AG08396 (cell line): ENCODE measurements at regions not wholly inside any gene's neighbourhood (a gene's known extent, or its start where the extent isn't known, plus 50 kb on each side); places are given as distances from the start of the nearest gene placed in this dataset.

Source experiments
- DNase-seq: peaks from one replicate; pipeline ENCODE4 v3.0.0; 2012; ENCODE audit warnings: low spot score, mixed read lengths

DNA sequence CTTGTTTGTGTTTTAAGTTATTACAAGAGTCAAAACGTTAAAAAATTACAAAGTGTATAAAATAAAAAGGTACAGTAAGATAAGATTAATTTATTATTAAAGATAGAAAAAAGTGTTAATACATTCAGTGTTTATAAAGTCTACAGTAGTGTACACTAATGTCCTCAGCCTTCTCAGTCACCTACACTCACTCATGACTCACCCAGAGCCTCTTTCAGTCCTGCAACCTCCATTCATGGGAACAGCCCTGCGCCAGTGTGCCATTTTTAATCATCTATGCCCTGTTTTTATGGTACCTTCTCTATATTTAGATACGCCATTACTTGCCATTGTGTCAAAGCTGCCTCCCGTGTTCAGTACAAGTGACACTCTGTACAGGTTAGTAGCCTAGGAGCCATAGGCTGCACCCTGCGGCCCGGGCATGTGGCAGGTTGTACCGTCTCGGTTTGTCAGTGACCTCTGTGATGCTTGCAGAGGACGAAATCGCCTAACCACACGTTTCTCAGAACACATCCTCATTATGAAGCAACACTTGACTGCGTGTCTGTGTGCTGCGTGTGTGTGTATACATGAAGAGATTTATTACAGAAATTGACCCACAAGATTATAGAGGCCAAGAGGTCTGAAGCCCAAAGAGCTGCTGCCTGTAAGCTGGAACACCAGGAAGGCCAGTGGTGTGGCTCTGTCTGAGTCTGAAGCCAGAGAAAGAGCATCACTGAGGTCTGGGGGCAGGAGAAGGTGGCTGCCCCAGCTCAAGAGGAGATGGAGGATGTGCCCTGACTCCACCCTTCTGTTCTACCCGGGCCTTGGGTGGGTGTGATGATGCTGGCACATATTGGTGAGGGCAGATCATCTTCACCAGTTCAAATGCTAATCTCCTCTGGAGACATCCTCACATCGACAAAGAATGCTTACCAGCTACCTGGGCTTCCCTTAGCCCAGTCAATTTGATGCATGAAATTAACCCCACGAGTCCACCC, 116.6 kb upstream of the C14orf180 start:
- DNase-seq: no peak

DNA sequence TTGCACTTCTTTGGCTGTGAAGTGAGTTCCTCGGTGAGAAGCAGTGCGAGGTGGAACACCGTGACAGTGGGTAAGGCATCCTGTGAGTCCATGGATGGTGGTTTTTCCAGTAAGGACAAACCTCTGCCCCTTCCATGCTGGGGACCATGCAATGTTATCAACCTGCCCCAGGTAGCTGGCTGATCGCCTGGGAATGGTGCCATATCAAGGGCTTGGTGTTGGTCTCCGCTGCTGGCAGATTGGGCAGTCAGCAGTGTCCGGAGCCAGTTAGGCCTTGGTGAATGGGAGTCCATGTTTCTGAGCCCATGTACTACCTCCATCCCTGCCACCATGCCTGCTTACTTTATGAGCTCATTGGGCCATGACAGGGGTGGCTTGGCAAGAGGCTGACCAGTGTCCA, 114.7 kb upstream of the C14orf180 start:
- DNase-seq: no peak

DNA sequence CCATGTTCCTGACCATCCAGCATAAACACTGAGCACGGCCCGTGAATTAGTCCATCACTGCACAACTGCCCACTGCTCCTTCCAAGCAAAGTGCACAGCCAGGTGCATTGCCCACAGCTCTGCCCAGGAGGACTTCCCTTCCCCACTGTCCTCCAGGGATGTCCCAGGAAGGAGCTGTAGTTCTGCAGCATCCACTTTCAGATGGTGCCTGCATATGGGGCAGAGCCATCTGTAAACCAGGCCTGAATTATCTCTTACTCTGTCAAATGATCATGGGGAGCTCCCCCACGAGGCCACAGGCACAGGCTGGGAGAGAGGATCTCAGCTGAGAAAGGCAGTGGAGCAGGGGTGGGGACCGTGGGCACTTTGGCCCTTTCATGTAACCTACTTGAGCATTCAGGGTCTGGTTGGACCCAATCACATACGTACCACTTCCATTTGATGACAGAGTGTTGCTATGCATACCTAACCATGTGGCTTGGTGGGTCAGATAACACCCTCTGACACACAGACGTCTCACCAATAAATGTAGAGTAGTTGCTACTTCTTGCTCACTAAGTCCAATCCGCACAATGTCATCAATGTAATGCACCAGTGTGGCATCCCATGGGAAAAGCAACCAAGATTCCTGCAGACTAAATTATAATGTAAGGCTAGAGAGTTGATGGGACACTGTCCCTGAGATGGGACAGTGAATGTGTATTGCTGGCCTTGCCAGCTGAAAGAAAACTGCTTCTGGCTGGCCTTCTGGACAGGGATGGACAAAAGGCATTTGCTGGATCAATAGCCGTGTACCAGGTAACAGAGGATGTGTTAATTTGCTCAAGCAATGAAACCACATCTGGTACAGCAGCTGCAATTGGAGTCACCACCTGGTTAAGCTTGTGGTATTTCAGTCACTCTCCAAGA, 113.8 kb upstream of the C14orf180 start:
- no peak for DNase-seq

DNA sequence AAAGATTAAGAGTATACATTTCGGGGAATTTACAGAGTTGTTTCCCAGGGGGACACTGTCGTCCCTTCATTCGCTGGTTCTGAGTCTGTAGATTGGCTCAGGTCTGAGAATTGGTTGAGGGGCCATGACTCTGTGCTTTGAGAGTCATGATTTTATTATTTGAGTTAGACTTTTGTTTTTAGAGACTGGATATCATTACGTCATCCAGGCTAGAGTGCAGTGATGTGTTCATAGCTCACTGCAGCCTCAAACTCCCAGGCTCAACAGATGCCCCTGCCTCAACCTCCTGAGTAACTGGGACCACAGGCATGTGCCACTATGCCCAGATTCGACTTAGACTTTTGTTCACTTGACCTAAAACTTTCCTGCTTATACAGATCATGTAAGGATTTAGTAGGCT, 112.3 kb upstream of the C14orf180 start:
- no peak for DNase-seq

DNA sequence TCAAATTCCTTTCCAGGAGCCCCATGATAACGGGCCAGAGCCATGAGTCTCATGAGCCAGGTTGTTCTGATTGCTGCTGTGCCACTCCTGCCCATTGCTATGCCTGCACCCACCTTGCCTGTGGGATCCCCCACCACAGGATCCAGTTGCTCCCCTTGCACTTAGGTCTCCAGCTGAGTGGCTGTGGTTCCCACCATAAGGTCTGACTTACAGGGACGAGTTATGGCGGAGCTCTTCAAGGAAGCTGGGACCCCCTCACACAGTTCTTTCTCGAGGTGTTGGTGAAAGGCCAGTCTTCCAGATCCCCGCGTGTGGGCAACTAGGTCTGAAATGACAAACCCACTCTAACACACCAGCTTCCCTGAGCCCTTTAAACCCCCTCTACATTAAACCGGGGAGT, 111.9 kb upstream of the C14orf180 start:
- no peak for DNase-seq

DNA sequence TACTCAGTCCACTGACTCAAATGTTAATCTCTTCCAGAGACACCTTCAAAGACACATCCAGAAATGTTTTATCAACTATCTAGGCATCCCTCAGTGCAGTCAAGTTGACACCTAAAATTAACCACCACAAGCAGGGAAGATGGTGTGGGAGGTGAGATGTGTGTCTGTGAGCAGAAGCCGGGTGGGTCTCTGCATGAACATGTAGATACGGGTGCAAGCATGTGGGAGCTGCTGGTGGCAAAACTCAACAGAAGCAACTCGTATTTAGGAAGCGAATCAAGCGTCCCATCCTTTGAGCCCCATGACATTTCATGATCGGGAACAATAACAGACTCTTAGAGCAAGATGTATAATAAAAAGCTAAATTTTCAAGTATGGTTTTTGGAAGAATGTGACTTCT, 110.0 kb upstream of the C14orf180 start:
- DNase-seq: no peak

DNA sequence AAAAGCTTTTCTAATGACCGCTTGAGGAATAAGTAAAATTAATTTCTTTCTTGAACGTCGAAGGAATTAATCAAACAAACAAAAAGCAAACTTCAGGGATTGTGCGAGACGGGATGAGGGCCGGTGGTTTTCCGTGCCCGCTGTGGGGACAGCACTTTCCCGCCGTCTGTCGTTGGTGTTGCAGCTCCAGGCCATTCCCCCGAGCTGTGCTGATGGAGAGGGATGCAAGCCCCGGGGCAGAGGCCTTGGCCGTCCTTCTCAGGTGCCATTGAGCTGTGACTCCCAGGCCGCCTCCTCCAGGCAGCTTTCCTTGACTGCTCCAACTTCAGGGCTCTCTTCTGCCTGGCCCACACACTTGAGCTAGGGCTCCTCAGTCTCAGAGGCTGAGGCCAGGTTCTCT, 109.0 kb upstream of the C14orf180 start:
- no peak for DNase-seq

DNA sequence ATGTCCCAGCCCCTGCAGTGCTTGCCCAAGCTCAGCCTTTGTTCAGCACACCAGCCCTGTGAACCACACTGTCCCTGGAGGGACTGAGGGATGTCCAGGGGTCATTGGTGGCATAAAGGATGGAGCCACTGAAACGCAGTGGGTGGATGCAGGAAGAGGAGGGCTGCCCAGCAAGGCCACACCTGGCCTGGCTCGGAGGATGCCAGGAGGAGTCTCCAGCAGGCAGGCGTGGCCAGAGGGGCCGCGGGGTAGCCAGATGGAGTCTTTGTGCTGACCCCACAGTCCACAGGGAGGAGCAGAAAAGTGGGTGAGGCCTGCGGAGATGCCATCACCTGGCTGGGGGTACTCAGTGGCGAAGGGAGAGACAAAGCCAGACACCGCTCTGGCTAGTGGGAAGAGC, 108.5 kb upstream of the C14orf180 start:
- no peak for DNase-seq

DNA sequence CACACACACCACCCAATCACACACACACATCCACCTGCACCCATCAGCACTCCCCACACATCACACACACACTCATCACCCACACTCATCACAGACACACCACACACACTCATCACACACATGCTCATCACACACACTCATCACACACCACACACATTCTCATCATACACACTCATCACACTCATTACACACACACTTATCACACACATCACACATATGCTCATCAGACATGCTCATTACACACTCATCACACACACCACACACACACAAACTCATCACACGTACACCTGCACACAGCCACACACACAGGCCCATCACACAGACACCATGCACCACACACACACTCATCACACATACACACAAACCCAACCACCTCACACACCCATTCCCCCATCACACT, 107.5 kb upstream of the C14orf180 start:
- DNase-seq: no peak

DNA sequence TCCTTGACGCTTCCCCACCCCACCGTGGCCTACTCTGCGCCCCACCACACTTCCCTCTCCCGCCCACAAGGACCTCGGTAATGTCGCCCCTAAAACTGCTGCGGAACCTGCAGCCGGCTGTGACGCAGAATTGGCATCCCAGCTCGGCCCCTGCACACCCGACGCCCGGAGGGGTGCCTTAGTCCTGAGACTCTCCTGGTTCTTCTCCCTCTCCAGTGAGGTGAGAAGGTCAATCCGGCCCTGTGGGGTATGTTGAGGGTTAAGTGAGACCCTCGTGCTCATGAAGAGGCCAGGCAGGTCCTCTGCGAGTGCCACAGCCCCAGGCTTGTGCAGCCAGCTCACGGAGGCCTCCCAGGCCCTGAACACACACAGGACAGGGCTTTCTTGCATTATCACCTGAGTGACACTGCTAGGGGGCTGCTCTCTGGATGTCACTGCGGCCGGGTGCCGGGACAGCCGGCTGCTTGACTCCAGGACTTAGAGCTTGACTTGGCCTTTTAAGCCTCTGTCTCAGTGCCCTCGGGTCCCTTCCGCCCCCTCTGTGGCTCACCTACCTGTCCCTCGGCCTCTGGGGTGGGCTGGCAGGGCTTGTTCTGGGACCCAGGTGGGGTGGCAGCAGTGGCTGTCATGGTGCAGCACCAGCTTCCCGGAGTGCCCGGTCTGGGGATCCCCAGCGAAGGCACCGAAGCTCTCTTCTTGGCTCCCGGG, 106.9 kb upstream of the C14orf180 start:
- no peak for DNase-seq

DNA sequence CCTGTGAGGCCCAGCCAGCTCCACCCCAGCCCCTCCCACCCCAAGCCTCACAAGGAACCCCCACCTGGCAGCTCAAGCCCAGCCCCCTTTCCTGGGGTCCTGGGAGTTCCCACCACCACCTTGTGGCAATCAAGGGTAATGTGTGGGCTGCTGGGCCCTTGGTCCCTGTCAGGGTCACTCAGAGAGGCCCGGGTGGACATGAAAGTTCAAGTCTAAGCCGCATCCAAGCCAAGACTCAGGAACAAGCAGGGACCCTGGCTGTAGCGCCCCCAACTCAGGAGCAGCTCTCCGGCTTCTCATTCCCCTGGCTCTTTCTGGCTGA, 106.4 kb upstream of the C14orf180 start:
- DNase-seq: no peak

DNA sequence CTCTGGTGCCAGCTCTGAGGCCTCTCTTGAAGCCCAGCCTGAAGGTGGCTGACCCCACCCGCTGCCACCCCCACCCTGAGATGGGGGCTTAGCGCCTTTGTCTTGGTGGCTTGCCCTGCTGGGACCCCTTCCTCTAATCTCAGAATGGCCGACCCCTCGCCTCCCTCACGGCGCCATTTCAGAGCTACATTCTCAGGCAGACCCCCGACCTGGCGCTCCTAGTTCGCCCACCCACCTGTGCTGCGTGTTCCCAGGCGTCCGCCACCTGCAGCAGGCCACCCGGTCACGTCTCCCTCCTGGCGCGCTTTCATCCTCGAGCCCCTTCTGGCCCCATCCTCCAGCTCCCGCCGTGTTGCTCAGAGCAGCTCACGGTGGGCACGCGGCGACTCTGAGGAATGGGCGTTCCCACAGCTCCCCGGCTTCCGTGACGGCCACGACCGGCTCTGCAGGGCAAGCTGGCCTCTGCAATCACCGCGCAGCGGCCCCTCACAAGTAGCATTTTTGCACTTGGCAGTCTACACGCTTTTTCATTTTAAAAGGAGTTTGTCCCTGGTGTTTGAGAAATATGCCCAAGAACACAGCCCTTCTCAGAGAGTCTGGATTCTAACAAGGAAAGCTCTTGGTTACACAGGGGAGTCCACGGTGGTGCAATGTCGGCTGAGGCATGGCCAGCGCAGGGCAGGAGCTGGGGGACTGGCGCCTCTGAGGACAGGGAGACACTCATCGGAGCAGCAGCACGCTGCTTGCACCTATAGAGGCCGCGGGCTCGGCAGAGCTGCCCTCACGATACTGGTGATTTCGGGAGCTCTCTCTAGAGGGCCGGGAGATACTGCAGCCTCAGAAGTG, 105.7 kb upstream of the C14orf180 start:
- no peak for DNase-seq

DNA sequence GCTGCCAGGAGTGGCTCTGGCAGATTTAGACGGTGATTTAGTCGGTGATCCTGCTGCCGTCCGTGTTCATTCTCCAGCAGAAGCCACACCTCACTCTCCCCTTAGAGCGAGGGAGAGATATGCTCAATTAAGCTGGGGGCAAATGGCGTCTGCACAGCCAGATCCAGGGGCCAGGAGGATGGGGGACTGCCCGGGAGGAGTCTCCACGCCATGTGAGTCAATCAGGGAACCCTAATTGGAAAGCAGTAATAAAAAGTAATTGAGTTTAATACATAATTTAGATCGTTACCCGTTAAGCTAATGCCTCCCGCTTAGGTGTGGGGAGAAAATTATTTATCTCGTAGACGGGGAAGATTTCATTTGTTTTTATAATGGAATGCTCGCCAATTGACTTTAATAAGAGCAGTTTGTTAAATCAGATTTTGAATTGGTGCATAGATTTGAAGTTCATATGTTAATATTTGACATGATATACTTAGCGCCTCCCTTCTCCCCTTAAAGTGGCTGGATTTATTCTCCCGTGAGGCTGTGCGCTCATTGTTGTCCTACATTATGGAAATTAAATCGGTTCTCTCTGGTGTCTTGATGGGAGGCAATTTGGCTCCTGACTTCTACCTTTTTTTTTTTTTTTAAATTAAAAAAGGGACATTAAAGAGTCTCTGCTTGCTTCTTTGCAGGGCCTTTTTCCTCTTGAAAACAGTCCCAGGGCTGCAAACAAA, 104.9 kb upstream of the C14orf180 start:
- no peak for DNase-seq

DNA sequence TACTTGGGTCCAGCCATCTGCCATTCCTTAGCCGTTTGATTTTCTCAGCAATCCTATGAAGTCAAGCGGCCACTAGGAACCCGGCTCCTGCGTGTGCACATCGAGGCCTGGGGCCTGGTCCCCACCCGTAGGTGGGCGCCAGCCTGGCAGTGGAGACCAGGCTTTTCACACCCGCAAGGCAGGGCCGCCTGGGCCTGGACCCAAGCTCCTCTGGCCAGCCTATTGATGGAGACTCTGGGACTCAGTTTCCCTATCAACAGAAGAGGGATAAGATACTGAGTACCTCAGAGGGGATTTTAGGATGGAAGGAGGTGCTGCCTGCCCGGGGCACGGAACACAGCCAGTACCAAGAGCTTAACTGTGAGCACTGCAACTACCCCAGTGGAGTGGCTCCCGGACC, 104.3 kb upstream of the C14orf180 start:
- no peak for DNase-seq

DNA sequence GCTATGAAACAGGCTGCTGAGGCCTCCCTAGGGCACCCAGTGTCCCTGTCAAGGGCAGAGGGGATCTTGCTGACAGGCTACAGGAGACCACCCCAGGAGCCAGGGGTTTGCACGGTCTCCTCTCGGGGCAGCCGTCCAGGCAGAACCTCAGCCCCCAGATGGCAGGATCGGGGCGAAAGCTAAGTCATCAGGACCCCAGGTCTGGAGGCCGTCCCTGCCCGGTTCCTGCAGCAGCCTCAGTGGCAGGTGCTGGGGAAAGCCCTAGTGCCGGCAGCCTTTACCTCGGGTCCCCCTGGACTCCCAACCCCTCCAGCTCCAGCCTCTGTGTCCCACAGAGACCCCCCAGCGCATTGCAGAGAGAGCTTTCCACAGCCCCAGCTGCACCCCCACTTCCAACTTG, 103.8 kb upstream of the C14orf180 start:
- no peak for DNase-seq

DNA sequence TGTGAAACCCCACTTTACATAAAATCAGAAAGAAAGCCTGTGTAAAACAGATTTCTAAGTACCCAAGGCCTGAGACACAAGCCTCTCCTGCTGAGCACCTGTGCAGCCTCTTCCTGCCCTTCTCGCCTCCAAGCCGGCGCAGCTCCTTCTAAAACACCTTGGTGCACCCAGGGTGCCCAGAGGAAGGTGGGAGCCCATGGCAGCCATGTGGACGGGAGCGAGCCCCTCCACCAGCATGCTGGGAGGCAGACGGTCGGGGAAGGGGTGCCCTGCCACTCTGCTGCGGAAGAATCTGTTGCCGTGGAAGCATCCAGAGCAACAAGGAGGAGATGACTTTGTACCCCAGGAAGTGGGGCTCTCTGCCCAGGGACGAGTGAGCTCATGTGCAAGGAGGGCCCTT, 103.1 kb upstream of the C14orf180 start:
- DNase-seq: no peak

DNA sequence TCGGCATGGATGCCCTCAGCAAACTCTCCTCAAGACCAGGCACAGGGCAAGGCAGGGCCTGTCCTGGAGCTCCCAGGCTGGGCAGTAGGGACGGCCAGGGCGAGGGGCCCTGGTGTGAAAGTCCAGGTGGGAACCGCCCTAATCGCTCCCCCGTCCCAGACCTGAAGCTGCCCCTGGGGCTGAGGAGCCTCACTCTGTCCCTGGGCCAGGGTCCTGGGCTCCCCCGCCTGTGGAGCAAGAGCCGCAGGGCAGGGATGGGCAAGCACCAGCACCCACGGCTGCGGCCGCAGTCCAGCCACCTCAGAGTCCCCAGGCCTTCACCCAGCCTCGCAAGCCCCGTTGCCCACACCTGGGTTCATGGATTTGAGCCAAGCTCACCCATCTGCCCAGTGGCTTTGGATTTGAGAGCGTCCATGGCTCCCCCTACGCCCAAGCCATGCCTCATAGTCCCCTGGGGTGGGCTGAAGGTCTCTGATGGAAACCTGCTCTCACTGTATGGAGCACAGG, 102.4 kb upstream of the C14orf180 start:
- no peak for DNase-seq

DNA sequence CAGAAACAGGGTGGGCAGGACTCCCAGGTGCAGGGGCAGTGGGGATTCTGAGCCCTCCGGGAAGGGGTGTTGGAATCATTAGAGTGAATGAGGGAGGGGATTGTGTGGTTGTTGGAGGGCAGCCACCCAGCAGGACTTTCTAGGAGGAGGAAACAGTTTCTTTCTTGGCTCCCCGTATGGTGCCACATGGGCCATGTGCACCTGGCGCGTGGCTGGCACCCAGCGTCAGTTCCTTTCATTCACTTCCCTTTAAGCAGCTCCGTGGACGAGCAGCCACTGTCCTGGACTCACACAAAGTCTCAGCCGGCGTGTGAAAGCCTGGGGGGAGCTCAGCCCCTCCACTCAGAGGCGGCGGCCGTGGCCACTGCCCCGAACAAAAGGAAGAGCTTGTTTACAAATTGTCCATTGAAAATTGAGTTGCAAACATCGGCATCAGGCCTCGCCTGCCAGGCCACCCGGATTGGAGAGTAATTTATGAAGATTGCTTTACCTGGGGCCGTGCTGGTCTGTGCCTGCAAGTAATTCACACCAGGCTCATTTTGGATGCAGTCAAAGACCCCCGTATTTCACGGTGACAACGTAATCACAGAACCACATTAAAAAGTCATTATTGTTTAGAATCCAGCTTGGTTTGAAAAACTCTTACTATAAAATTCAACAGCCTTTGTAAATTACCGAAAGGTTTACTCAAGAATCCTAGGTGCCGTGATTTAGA, 101.7 kb upstream of the C14orf180 start:
- DNase-seq: no peak

DNA sequence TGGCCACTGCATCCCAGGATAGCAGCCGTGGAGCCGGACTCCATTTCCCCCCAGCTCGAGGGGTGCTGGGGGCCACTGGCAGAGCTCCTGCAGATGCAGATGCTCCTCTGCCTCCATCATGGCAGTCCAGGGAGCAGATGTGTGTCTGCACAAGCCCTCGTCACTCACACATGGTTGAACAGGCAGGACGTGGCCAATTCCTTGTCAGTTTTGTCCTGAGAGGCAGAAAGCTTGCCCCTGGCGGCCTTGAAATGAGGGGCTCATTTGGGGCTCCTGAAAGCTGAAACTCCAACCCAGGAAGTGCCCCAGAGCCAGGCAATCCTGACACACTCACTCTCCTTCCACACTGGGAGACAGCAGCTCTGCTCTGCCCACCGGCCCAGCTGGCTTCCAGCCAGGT, 100.9 kb upstream of the C14orf180 start:
- no peak for DNase-seq

DNA sequence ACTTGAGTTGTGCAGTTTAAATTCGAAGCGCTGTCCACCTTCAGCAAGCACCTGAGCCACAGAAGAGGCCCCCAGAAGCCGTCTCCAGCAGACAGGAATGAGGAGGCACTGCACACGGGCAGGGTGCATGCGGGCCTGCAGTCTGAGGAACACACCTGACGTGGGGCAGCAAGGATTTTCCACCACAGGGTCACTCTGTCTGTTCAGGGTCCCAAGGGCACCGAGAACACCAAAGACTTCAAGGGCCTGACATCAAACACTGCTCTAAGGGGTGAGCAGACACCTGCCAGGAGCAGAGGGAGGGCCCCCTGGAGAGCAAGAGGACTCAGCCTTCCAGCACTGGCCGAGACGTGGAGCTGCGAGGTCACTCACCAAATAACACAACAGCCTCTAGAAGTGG, 99.7 kb upstream of the C14orf180 start:
- no peak for DNase-seq
